ENCODE measurements at regions not wholly inside any gene's neighbourhood (a gene's known extent, or its start where the extent isn't known, plus 50 kb on each side); places are given as distances from the start of the nearest gene placed in this dataset.

GRCh38 chr18:67612281-67612680 is 95.8 kb upstream of the DSEL start:
- TF ChIP-seq CTCF (IDR thresholded peaks at IDR 0.05; ENCODE audit: poor library complexity) (no peak), EZH2phosphoT487 (IDR thresholded peaks at IDR 0.05; ENCODE audit: low read depth, severe bottlenecking, unreplicated experiment) (no peak)

Data from hepatocyte (in vitro differentiated cells).